Smooth muscle cell (in vitro differentiated cells): ENCODE measurements at regions not wholly inside any gene's neighbourhood (a gene's known extent, or its start where the extent isn't known, plus 50 kb on each side); places are given as distances from the start of the nearest gene placed in this dataset.
A peak's percentile ranks its signal among the peaks of the same experiment; 100 is the strongest.

Experiments used
- DNase-seq: peaks from one replicate; lab custom pipeline; 2025; ENCODE audit not compliant: unreplicated experiment; lab: John Stamatoyannopoulos, UW
- H2AFZ ChIP-seq: fragments of 200-600 bp; sonication (generic); 2 replicates; pipeline ENCODE4 v1.6.0; 2016; ENCODE audit warnings: antibody characterized with exemption, low read depth, mild to moderate bottlenecking
- H3F3A ChIP-seq: fragments of 200-600 bp; sonication (generic); 2 replicates; pipeline ENCODE4 v1.6.0; 2017; ENCODE audit warnings: antibody characterized with exemption, low read depth
- H3K27ac ChIP-seq: fragments of 200-600 bp; sonication (generic); 2 replicates; pipeline ENCODE4 v1.5.1; 2016; ENCODE audit warnings: low read depth, mild to moderate bottlenecking
- H3K27me3 ChIP-seq: fragments of 200-600 bp; sonication (generic); 2 replicates; pipeline ENCODE4 v1.6.1; 2016; ENCODE audit warnings: low read depth, mild to moderate bottlenecking
- H3K36me3 ChIP-seq: fragments of 200-600 bp; sonication (generic); 2 replicates; pipeline ENCODE4 v1.5.1; 2016; ENCODE audit warnings: low read depth
- H3K4me1 ChIP-seq: fragments of 200-600 bp; sonication (generic); 2 replicates; pipeline ENCODE4 v1.5.1; 2016; ENCODE audit warnings: low read depth
- H3K4me2 ChIP-seq: fragments of 200-600 bp; sonication (generic); 2 replicates; pipeline ENCODE4 v1.6.0; 2016; ENCODE audit warnings: mild to moderate bottlenecking
- H3K4me3 ChIP-seq: fragments of 200-600 bp; sonication (generic); 2 replicates; pipeline ENCODE4 v1.5.1; 2016; ENCODE audit warnings: mild to moderate bottlenecking
- H3K79me2 ChIP-seq: fragments of 200-600 bp; sonication (generic); 2 replicates; pipeline ENCODE4 v1.6.0; 2016; ENCODE audit warnings: low read depth, mild to moderate bottlenecking
- H3K9ac ChIP-seq: fragments of 200-600 bp; sonication (generic); 2 replicates; pipeline ENCODE4 v1.6.0; 2016; ENCODE audit warnings: low read depth
- H3K9me3 ChIP-seq: fragments of 200-600 bp; sonication (generic); replicated peaks from 2 replicates; pipeline ENCODE4 v1.5.1; 2016; ENCODE audit warnings: low read depth
- H4K20me1 ChIP-seq: fragments of 200-600 bp; sonication (generic); 2 replicates; pipeline ENCODE4 v1.6.0; 2016; ENCODE audit warnings: low read depth
- WGBS: methylation state at CpG from one replicate; pipeline ENCODE4 v1.1.7; 2016; ENCODE audit warnings: low lambda C conversion rate; 5-methylcytosine and 5-hydroxymethylcytosine counted together
- TF ChIP-seq, protein P1 (sequence below): fragments of 200-600 bp; sonication (generic); IDR thresholded peaks from 2 replicates; pipeline ENCODE4 v1.5.1; 2017; ENCODE audit warnings: borderline replicate concordance, mild to moderate bottlenecking, antibody characterized with exemption; ENCODE audit not compliant: insufficient read depth, poor library complexity, severe bottlenecking

DNA sequence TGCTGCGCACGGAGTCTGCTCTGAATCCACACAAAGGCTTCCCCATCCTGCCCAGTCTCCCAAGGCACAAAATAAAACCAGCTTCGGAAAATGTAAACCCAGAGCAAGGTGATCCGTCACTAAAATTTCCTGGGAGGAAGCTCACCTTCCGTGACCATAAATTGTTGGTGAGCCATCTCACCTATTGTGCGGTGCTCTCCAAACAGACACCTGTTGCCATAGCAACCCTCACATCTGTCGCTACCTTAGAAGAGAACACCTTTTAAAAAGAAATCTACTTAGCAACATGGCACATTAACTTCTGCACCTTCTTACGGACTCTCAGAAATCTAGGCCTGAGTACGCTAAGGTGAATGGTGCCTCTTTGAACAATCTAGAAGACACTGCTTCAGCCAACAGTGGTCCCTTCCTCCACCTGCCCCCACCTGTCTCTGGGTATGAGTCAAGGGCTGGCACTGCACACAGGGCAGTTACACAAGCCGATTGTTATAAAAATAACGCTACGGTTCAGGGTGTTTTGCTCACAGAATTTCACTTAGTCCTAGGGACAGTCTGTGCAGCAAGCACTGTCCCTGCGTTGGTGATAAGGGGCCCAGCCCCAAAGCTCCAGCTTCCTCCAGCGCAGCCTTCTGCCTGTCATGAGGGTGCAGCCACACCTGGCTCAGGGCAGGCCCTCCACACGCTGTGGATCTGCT, 114.9 kb upstream of the ID2 start:
- no peak overlapping the region for H3K27ac ChIP-seq

GRCh38 chr2:8567469-8568260, 114.2 kb upstream of the ID2 start:
- H3K27ac ChIP-seq: no peak overlapping the region

More for the DNA sequence above, 114.9 kb upstream of the ID2 start:
- 91% methylated on average over 15 of the region's 15 CpGs for WGBS
- no peaks in the 10 kb centered on the region for H3K4me1 ChIP-seq
- H4K20me1 ChIP-seq: no peaks in the 10 kb centered on the region
- H2AFZ ChIP-seq: no peak overlapping the region
- no peak overlapping the region for H3K9ac ChIP-seq
- no peaks in the 10 kb centered on the region for H3K9me3 ChIP-seq
- H3K79me2 ChIP-seq: no peaks in the 10 kb centered on the region
- H3F3A ChIP-seq: no peaks in the 10 kb centered on the region
- H3K36me3 ChIP-seq: no peaks in the 10 kb centered on the region
- H3K4me2 ChIP-seq: no peak overlapping the region
- H3K27me3 ChIP-seq: no peaks in the 10 kb centered on the region
- TF ChIP-seq, protein P1, sequence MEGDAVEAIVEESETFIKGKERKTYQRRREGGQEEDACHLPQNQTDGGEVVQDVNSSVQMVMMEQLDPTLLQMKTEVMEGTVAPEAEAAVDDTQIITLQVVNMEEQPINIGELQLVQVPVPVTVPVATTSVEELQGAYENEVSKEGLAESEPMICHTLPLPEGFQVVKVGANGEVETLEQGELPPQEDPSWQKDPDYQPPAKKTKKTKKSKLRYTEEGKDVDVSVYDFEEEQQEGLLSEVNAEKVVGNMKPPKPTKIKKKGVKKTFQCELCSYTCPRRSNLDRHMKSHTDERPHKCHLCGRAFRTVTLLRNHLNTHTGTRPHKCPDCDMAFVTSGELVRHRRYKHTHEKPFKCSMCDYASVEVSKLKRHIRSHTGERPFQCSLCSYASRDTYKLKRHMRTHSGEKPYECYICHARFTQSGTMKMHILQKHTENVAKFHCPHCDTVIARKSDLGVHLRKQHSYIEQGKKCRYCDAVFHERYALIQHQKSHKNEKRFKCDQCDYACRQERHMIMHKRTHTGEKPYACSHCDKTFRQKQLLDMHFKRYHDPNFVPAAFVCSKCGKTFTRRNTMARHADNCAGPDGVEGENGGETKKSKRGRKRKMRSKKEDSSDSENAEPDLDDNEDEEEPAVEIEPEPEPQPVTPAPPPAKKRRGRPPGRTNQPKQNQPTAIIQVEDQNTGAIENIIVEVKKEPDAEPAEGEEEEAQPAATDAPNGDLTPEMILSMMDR: no peak
- no peak for DNase-seq
- H3K4me3 ChIP-seq: no peak overlapping the region

DNA sequence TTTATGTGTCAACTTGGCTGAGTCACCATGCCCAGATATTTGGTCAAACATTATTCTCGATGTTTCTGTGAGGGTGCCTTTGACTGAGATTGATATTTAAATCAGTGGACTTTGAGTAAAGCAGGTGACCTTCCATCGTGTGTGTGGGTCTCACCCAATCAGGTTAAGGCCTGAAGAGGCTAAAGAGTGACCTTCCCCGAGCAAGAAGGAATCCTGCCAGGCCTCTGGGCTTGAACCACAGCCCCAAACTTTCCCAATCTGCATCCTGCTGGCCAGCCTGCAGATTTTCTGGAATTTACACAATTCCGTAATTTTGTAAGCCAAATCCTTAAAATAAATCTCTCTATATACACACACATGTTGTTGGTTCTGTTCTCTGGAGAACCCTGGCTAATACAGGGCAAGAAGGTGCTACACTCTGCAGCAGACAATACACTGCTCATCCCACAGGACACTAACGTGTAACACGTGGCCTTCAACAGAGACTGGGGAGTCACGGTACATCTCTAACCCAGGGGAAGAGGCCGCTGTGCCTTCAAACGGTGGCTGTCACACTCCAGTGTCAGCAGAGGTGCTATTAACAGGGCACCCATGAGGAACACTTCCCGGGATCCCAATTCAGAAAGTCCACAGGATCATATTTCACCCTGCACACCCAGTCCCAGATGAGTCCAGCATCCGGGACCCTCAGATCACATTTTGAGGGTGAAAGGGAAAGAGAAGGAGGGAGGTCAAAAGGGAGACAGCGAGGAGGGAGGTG, 113.1 kb upstream of the ID2 start:
- Histone ChIP-seq H3K4me2 (no peak overlapping the region), H3K79me2 (no peaks in the 10 kb centered on the region), H3K36me3 (no peaks in the 10 kb centered on the region), H3K27me3 (no peaks in the 10 kb centered on the region), H3K4me3 (no peak overlapping the region), H3K9me3 (no peaks in the 10 kb centered on the region), H3F3A (no peaks in the 10 kb centered on the region), H3K27ac (no peak overlapping the region), H3K9ac (no peak overlapping the region), H3K4me1 (no peaks in the 10 kb centered on the region), H2AFZ (no peak overlapping the region), H4K20me1 (no peaks in the 10 kb centered on the region)
- no peak for DNase-seq
- TF ChIP-seq, protein P1: no peak
- 88% methylated on average over 12 of the region's 12 CpGs for WGBS

More at GRCh38 chr2:8567469-8568260, 114.2 kb upstream of the ID2 start:
- WGBS: 66% methylated on average over 15 of the region's 15 CpGs
- Histone ChIP-seq H4K20me1 (no peaks in the 10 kb centered on the region), H3K9ac (no peak overlapping the region), H3K79me2 (no peaks in the 10 kb centered on the region), H3K36me3 (no peaks in the 10 kb centered on the region), H2AFZ (no peak overlapping the region), H3K27me3 (no peaks in the 10 kb centered on the region), H3F3A (no peaks in the 10 kb centered on the region), H3K4me3 (no peak overlapping the region), H3K4me1 (no peaks in the 10 kb centered on the region), H3K9me3 (no peaks in the 10 kb centered on the region), H3K4me2 (peak overlapping the region; percentile 19)
- DNase-seq: no peak
- TF ChIP-seq, protein P1: no peak
